ENCODE measurements at regions not wholly inside any gene's neighbourhood (a gene's known extent, or its start where the extent isn't known, plus 50 kb on each side); places are given as distances from the start of the nearest gene placed in this dataset.
A peak's percentile ranks its signal among the peaks of the same experiment; 100 is the strongest.

DNA sequence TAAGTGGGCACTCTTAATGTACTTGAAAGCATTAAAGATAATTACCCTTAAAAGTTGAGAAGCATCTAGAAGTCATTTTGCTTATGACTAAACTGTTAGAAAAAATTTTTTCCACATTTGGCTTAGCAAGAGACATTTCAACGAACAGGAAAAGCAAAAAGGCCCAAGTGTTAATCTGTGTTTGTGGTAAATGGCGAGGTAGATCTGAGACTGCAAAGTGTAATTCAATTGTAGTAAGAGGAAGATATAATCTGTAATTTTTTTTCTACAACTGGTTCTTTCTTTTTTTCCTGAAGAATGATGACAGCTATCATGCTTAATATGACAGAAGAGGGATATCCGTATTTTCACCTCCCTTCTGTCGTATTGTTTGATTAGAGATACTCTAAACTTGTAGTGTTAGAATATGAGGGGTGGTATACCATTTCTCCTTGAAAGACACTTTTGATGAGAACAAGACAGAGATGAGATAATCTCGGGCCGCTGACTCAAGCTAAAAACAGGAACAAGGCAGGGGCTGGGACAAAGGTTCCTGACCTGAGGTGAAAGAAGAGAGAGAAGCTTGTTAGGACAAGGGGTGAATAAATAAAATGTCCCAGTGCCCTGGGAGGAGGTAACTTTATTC is 459.3 kb upstream of the ZNF608 start:
- DNase-seq (ENCODE audit: low spot score) = no peak

DNA sequence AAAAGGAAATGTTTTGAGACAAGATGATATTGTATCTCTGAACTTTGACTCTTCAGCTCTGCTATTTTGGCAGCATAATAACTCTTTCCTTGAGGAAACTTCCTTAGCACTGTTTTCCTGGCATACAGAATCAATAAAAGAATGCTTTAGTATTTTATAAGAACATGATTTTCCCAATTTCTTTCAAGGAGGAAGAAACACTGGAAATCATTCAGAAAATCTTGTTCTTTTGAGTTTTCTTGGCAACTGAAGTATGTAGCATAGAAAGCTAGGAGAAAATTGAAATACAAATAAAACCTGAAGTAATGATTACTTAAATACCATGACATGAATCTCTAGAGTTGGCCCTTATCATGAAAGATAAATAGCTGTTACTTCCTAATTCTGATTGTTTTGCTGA is 461.4 kb upstream of the ZNF608 start:
- no peak for DNase-seq (ENCODE audit: low spot score)

DNA sequence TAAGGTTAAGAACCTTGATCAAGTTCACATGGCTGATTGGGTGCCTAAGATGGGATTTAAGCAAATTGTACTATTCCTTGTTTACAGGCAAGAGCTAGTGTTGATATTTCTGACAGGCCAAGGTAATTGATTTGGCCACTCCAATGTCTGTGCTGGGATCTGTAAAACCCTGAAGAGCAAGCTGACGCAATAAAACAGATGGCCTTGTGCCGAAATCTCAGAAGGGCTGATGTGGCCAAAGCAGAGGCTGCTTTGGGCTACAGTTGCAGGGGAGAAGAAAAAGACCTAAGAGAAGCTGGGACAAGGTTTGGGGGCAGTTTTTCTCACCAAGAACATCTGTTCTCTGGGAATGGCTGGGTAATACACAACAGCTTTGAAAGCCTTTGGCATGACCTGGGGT is 463.2 kb upstream of the ZNF608 start:
- DNase-seq (ENCODE audit: low spot score) = no peak

DNA sequence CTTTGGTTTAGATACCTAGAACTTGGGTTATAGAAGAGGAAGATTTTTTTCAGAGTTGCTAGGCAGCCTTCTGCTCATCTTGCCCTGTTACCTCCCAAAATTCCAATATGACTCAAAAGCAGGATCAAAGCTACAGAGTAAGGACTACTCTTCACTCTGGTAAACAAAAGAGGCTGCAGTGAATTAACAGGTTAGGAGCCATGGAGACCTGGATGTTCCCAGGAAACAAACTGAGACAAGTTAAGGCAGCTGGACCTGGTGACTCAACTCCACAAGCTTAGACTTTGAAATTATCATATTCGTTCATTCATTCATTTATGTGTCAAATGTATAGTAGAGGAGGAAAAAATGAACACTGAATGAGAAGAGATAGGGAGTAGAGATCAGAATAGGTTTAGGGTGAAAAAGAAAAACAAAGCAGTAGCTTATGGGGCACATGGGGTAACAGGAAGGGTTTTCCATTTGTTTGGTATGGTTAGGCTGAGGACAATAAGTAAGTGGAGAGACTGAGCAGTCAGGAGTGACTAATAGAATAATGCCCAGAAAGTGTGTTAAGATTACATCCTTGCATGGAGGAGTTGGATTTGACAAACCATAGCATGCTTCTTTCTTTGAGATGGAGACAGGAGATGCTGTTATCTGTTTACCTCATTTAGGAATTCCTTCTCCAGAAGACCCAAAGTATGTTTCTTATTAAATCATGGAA is 464.0 kb upstream of the ZNF608 start:
- DNase-seq (ENCODE audit: low spot score) = no peak

DNA sequence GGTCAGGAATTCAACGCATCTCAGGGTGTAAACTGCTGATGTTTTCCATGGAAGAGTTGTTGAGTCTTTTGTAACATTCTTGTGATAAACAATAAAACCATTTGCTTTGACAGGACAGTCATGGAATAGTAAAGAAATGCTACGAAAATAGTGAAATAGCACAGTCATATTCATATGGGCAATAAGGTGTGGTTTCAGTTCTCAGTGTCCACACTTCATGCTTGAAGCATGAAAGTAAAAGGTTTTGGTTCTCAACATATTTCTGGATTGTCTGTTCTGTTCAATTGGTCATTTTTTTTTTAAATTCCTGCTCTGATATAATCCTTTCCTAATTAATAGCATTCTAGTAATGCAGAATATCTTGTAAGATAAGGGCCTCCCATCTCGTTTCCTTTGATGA is 467.6 kb upstream of the ZNF608 start:
- no peak for DNase-seq (ENCODE audit: low spot score)

DNA sequence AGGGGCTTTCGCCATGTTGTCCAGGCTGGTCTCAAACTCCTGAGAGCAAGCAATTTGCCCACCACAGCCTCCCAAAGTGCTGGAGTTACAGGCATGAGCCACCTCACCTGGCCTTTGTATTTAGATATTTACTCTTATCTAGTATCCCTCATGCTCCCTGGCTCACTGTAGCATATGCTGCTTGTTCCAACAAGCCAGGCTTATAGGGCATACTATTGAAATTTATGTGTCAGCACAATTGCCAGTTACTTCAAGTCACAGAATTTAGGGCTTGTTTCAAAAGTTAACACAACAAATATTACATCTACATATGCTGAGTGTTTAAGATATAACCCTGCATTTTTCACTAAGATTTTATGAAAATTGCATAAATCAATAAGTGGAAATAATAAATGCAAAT is 469.2 kb upstream of the ZNF608 start:
- DNase-seq (ENCODE audit: low spot score) = no peak

DNA sequence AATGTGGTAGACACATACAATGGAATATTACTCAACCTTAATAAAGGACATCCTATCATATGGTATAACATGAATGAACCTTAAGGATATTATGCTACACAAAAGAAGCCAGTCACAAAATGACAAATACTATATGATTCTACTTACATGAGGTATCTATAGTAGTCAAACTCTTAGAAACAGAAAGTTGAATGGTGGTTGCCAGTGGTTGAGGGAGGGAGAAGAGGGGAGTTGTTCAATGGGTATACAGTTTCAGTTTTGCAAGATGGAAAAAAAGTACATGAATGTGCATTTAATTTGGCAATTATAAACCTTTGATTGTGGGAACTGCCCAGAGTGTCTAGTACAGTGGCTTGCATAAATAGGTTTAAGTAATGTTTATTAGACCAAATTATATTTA is 473.3 kb upstream of the ZNF608 start:
- DNase-seq (ENCODE audit: low spot score) = no peak

DNA sequence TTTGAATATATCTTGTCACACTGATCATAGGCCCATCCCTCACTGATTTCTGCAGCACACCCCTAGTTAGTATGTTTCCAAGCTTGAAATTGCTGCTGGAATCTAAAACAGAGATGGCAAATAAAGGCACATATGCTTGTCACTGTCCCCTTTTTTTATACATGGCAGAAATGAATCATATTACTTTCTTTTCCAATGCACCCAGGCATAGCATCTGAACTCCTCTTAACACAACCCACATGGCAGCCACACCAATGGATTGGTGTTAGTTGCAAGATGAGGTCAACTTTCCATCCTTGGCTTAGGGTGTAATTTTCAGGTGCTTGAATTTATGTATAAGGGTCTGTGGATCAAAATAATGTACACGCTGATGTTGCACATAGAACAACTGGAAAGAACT is 473.8 kb upstream of the ZNF608 start:
- DNase-seq (ENCODE audit: low spot score) = no peak

DNA sequence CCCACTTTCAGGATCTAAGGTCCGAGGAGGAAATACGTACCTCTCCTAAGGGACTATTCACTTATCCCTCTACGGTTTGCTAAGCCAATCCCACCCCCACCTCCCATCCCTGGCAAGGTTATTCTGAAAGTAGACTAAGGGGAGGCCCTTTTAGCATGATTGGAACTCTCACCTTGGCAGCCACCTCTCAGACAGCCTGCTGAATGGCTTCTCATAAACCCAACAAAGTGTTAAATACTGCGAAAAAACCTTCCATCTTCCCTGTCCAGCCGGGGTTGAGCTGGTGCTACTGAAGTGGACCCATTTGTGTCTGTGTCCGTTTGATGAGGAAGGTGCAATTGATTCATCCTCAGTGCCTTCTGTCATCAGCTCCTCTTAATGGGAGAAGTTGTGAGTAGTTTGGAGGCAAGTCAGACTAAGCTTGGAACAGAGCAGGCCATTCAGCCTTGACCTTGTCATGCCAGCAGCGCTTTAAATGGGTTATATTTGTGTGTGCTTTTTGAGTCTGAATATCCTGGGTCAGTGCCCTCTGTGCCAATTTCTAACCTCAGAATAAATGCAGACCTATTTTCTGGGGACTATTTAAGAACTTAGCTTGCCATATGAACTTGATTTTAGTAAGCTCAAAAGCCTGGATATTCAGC is 476.3 kb upstream of the ZNF608 start:
- DNase-seq (ENCODE audit: low spot score) = no peak

DNA sequence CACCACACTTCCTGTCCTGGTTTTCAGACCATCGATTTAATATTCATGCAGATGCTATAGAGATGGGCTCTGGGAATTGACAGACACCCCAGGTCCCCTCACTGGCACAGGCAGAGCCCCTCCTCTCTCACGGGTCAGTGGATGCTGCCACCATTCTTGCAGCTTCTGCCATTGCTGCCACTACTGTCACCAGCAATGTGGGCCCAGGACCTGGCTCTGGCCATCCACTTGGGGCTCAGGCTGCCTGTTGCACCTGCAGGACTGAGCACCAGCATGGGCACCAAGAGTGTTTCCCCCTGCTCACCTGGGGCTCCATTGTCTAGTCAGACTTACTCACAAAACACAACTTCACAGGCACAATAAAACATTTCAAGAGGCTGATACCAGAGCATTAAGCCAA is 479.0 kb upstream of the ZNF608 start:
- no peak for DNase-seq (ENCODE audit: low spot score)

DNA sequence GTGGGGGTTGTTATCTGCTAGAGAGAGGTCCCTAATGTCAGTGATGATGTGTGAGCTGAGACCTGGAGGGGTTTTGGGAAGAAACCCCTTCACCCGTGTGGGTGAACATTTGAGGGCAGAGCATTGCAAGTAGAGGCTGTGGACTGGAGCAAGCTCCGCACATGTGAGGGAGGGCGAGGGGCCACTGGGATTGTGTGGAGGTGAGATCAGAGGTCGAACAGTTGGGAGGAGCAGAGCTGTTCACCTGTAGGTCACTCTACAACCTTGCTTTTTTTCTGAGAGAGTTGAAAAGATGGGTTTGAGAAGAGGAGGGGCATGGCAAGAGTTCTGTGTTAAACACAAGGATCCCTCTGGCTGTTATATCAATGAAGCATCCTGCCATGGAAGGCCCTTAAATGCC is 480.4 kb upstream of the ZNF608 start:
- DNase-seq (ENCODE audit: low spot score) = no peak

DNA sequence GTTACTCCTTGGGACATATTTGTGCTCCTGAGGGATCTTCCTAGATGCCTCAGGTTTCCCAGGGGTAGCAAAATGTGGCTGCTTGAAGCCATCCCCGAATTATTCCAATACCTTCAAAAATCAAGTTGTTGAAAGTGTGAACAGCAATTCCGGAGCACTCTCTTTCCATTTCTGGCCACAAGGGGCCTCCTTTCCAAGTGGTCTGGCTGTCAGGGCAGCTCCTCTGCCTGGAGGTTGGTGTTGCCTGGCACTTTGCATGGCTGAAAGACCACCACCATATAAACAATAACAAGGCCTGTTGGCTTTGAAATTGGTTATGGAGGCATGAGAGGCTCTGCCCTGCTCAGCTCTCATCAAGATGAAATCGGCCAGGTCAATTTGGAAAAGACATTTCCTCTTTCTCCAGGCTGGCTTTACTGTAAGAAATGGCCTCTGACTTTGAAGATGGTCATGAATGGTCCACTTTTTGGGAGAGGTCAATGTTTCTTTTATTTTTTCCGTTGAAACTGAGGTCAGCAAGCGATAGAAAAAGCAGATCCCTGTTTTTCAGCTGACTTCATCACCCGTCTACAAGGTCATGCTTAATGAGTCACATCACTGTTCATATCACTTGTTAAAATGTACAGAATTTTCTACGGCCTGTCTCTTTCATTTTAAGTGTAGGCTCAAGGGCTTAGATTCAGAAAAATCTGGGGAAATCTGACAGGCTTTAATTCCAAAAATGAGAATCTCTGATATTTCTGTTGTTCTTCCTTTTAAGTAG is 481.1 kb upstream of the ZNF608 start:
- DNase-seq (ENCODE audit: low spot score) = peak; percentile 51

DNA sequence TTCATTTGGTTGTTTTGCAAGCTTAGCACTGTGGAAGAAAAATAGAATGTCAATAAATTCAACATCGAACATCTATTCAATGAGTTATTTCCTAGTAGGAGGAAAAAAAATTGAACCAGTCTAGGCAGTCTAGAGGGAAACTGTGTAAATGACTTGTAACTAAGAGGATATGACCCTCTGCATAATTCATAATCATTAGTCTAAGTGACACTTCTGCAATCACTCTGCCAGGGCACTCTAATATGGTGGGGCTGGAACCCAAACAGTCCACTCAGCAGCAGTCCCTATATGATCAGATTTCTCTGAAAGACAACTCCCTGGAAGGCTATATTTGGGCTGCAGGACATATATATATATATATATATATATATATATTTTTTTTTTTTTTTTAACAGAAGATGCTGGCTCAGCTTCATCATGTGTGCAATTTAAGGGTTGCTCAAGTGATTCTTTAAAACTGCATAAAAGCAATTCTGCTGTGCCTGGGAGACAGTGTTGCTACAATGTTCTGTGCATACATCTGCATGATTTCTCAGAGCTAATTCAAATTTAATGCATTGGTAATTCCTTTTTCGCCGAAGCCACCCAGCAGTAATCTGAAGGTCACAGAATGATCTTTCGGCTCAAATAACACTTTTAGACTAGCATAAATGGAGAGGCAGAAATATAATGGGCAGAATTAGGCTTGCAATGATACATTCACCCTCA is 482.1 kb upstream of the ZNF608 start:
- DNase-seq (ENCODE audit: low spot score) = no peak

DNA sequence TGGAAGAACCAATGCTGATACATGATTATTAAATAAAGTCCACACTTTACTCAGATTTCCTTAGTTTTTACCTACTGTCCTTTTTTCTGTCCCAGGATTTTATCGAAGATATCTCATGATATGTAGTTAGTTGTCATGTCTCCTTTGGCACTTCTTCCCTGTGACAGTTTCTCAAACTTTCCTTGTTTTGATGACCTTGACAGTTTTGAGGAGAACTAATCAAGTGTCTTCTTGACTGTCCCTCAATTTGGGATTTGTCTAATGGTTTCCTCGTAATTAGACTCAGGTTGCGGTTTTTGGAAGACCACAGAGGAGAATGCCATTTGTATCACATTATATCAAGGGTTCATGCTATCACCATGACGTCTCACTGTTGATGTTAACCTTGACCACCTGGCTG is 483.1 kb upstream of the ZNF608 start:
- DNase-seq (ENCODE audit: low spot score) = no peak

DNA sequence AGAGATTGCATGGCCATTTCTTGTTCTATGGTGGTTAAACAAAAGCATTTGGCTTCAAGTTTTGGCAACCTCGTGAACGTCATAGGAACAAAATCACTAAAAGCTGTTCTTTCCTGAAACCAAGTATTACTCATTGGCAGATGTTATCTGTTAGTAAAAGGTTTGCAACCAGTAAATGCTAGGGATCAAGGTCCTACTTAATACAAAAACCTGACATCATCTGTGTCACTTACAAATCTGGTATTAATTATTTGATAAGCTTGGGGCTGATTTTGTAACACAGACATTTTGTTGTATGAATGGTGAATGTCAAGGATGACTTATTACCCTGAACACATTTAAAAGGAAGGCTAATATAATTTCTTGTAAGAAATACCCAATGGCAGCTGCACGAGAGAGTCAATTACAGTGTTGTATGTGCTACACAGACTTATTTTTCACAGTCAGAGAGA is 486.4 kb upstream of the ZNF608 start:
- no peak for DNase-seq (ENCODE audit: low spot score)

DNA sequence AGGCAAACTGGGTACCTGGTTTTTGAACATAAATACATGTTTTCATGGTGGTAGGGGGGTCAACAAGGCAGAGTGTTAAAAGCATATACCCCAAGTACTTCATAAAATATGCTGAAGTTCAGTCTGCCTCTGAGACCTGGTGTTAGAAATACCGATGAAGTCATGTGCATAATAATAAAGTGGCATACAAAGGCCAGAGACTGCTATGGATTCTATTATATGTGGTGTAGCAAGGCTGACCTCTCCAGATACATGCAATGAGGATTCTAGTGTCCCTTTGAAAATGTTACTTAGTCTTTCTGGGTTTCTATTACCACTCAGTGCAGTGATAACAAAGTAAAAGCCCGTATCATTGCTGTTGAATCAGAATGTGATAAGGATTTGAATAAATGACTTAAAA is 487.5 kb upstream of the ZNF608 start:
- no peak for DNase-seq (ENCODE audit: low spot score)

DNA sequence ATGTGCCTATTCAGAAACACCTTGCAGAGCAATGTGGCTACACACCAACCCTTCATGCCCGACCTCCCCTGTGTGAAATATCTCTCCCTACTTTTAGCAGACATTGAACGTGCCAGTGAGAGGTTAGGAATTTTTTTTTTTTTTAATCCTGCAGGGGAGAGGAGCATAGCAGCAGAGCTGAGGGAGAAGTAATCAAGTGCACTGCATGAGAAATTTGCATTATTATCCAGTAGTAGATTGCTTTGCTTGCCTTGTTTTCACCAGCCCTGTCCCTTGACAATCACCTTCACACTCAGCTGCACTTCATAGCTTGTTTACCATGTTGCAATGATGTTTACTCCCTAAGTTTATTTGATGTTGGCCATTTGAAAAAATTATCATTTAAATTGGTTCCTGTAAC is 489.6 kb upstream of the ZNF608 start:
- DNase-seq (ENCODE audit: low spot score) = peak; percentile 11

DNA sequence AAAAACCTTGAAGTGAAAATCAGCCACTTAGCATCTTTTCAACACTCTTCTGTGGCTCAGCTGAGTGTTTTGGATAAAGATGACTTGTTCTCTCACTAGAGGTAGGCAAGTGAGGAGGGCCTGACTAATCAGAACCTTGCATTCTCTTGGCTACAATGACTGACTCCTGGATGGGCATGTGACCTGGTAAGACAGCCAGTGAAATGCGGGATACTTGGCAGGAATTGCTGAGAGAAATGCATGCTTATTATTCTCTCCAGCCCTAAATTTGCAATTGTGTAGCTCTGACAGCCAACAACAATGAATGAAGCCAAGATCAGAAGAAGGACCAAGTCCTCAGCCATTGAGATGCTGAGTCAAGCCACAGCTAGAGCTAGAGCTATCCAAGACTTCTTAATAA is 490.5 kb upstream of the ZNF608 start:
- peak; percentile 18 for DNase-seq (ENCODE audit: low spot score)

DNA sequence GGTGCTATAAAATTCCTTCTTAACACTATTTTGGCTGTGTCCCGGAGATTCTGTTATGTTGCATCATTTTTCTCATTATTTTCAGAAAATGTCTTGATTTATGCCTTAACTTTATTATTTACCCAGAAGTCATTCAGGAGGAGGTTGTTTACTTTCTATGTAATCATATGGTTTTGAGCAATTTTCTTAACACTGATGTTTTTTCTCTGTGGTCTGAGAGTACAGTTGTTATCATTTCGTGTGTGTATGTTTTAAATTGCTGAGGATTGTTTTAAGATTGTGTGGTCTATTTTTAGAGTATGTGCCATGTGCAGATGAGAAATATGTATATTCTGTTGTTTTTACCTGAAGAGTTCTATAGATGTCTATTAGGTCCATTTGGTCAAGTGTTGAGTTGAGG is 498.1 kb upstream of the ZNF608 start:
- no peak for DNase-seq (ENCODE audit: low spot score)

DNA sequence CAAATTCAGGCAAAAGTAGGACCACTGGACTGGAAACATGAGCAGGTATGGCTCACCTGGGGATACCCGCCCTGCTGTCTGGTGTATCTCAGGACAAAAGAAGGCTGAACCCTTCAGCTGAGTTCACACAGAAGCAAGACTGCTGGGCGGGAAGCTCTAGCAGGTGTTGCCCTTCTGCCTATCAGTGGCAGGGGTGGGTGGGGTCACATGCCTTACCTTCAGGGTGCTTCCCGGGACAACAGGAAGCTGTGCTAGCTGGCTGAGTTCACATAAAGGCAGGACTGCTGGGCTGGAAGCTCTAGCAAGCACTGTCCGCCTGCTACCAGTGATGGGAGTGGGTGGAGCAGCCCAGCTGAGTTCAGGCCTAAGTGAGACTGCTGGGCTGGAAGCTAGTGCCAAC is 498.8 kb upstream of the ZNF608 start:
- no peak for DNase-seq (ENCODE audit: low spot score)

DNA sequence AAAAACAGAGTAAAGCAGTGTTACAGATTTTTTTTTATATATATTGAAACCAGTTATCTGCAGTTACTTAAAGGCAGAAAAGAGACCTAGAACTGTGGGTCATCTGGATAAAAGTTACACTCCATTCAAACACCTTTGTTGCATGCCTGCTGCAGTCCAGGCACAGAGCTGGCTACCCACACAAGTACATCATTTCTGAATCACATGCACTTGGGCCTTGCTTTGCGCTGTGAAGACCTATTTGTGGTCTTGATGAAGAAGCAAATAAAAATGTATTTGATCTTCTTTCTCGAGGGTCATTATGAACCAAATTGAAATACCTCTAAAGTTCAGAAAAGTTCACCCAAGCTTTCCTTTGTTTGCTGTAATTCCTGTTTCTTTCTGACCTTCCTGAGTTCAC is 503.0 kb upstream of the ZNF608 start:
- no peak for DNase-seq (ENCODE audit: low spot score)

DNA sequence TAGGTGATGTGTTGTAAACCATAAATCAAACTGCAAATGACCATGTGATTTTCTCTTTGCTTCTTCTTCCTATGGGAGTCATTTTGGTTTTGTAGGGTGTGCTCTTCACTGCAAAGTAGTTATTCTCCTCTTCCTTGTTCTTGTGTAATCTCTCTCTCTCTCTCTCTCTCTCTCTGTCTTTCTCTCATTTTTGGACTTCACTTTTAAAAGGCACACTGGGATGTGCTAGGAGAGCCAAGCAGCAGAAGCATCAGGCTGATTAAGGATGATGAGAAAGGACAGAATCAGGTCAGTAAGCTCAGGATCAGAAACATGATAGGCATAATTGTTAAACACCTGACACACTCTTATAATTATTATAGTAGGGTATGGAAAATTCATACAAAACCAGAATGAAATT is 505.3 kb upstream of the ZNF608 start:
- DNase-seq (ENCODE audit: low spot score) = no peak
